K562 (cell line): ENCODE measurements at regions not wholly inside any gene's neighbourhood (a gene's known extent, or its start where the extent isn't known, plus 50 kb on each side); places are given as distances from the start of the nearest gene placed in this dataset.

ENCODE experiments used
- ATAC-seq: fragments of 200-7000 bp; cut with Tn5 transposase; 3 replicates; pipeline ENCODE4 v1.9.1; 2020; ENCODE audit warnings: moderate library complexity
- BruUV-seq: library from RNA; stranded (reverse); fragments of 400-500 nt; replicated peaks from 2 replicates; lab custom pipeline; 2021; lab: Mats Ljungman, UMichigan
- CTCF ChIA-PET: fragments of 300-600 bp; formaldehyde crosslinking; extraction: SDS; loops from one replicate; lab custom pipeline; 2021; ENCODE audit warnings: low intra/inter-chr PET ratio; lab: Yijun Ruan, JAX
- POLR2A ChIA-PET: fragments of 300-600, 350-650 bp; sonication (Branson Sonifier 250); formaldehyde crosslinking; extraction: SDS; loops from one replicate; lab custom pipeline; 2021; ENCODE audit warnings: antibody characterized with exemption, inconsistent platforms; lab: Yijun Ruan, JAX
- DNase-seq, 4 experiments: peaks; one replicate each; pipeline versions ENCODE4 v3.0.0 to v3.0.0-alpha.2; 2011 to 2018; ENCODE audit warnings: low spot score in 3 of 4, mixed read lengths in 3 of 4; ENCODE audit errors: extremely low read depth in 1 of 4
- FAIRE-seq: peaks from 2 replicates; lab custom pipeline; 2011; peaks lifted over from hg19 to GRCh38; lab: Jason Lieb, UNC
- H2AFZ ChIP-seq: 2 replicates; pipeline ENCODE4 v1.6.0; 2011; ENCODE audit warnings: low read depth, low read length, control low read depth, inconsistent platforms
- H3K27ac ChIP-seq: fragments of 200-600 bp; 3 replicates; pipeline ENCODE4 v1.8.0; 2011; ENCODE audit warnings: low read depth, mild to moderate bottlenecking, control low read depth, inconsistent platforms, low read length, moderate library complexity, mixed read lengths; ENCODE audit errors: extremely low read depth
- H3K27me3 ChIP-seq, 2 experiments: fragments of 300-600 bp in 1 of 2; 2 replicates in 1 of 2; 3 replicates in 1 of 2; pipeline versions ENCODE4 v1.6.0 to v1.8.0; 2011; ENCODE audit warnings: inconsistent platforms in 2 of 2, low read length in 2 of 2, mild to moderate bottlenecking in 1 of 2, mixed read lengths in 1 of 2, moderate library complexity in 1 of 2; ENCODE audit not compliant: control insufficient read depth in 2 of 2, insufficient read depth in 2 of 2
- H3K36me3 ChIP-seq: fragments of 300-600 bp; 3 replicates; pipeline ENCODE4 v1.8.0; 2011; ENCODE audit warnings: mild to moderate bottlenecking, low read length, inconsistent platforms; ENCODE audit not compliant: control insufficient read depth, insufficient read depth
- H3K4me1 ChIP-seq, 2 experiments: fragments of 200-600 bp in 1 of 2; replicated peaks in 1 of 2; 2 replicates in 1 of 2; 3 replicates in 1 of 2; pipeline versions ENCODE4 v1.5.1 to v1.8.0; 2011; ENCODE audit warnings: inconsistent platforms in 2 of 2, low read length in 2 of 2, mild to moderate bottlenecking in 1 of 2, mixed read lengths in 1 of 2, moderate library complexity in 1 of 2; ENCODE audit not compliant: control insufficient read depth in 2 of 2, insufficient read depth in 2 of 2
- H3K4me2 ChIP-seq: 2 replicates; pipeline ENCODE4 v1.6.1; 2011; ENCODE audit warnings: low read length, control low read depth, inconsistent platforms, mixed read lengths; ENCODE audit not compliant: insufficient read depth
- H3K4me3 ChIP-seq: fragments of 200-600 bp; sonication (generic), shearing (Covaris generic); 2 replicates; pipeline ENCODE4 v1.5.1; 2016; ENCODE audit warnings: control low read depth, inconsistent platforms
- H3K79me2 ChIP-seq: fragments of 200-600 bp; 3 replicates; pipeline ENCODE4 v1.8.0; 2011; ENCODE audit warnings: low read length, inconsistent platforms; ENCODE audit not compliant: control insufficient read depth, insufficient read depth
- H3K9ac ChIP-seq, 2 experiments: 2 replicates each; pipeline versions ENCODE4 v1.6.0 to v1.6.1; 2011; ENCODE audit warnings: low read depth in 2 of 2, low read length in 2 of 2, control low read depth in 1 of 2, inconsistent platforms in 1 of 2, mild to moderate bottlenecking in 1 of 2, mixed read lengths in 1 of 2; ENCODE audit not compliant: insufficient read depth in 1 of 2
- H3K9me1 ChIP-seq: one replicate; pipeline ENCODE4 v1.6.0; 2011; ENCODE audit warnings: inconsistent platforms, mild to moderate bottlenecking, low read length, moderate library complexity; ENCODE audit not compliant: control insufficient read depth, insufficient read depth
- H3K9me3 ChIP-seq: replicated peaks from 2 replicates; pipeline ENCODE4 v1.5.1; 2011; ENCODE audit warnings: low read depth, low read length, inconsistent platforms; ENCODE audit not compliant: control insufficient read depth, insufficient read depth
- H4K20me1 ChIP-seq: replicated peaks from 2 replicates; pipeline ENCODE4 v1.6.1; 2011; ENCODE audit warnings: low read length, inconsistent platforms, mixed read lengths; ENCODE audit not compliant: control insufficient read depth, insufficient read depth
- ADNP ChIP-seq: fragments of 200-800 bp; sonication (Bioruptor generic); IDR thresholded peaks from 2 replicates; pipeline ENCODE4 v1.6.1; 2016; ENCODE audit warnings: missing genetic modification characterization, missing compliant biosample characterization
- AFF1 ChIP-seq, 2 experiments: fragments of 450-650 bp; IDR thresholded peaks; 2 replicates each; pipeline ENCODE4 v1.6.1; 2018; ENCODE audit warnings: mild to moderate bottlenecking in 2 of 2, low read depth in 1 of 2; ENCODE audit not compliant: partially characterized antibody in 2 of 2
- JUN ChIP-seq, 2 experiments: sonication (generic) in 1 of 2; formaldehyde crosslinking in 1 of 2; IDR thresholded peaks; 2 replicates each; pipeline versions ENCODE4 v1.6.1 to v1.8.0; 2012 to 2022; ENCODE audit warnings: borderline replicate concordance in 2 of 2, mild to moderate bottlenecking in 2 of 2, improper control_type of control experiment in 1 of 2, low read depth in 1 of 2, low read length in 1 of 2, missing genetic modification reagents in 1 of 2
- PHF8 ChIP-seq: fragments of 200-600 bp; sonication (generic); IDR thresholded peaks from 2 replicates; pipeline ENCODE4 v1.6.1; 2012; ENCODE audit warnings: mixed run types, mild to moderate bottlenecking, inconsistent platforms, low read length, moderate library complexity, borderline replicate concordance
- REST ChIP-seq, 2 experiments: fragments of 450-650 bp; formaldehyde crosslinking in 1 of 2; IDR thresholded peaks; 2 replicates each; pipeline versions ENCODE4 v1.4.0 to v1.6.1; 2014 to 2020; ENCODE audit warnings: mild to moderate bottlenecking in 2 of 2, borderline replicate concordance in 1 of 2, low read depth in 1 of 2
- SIRT6 ChIP-seq: IDR thresholded peaks from one replicate; pipeline ENCODE4 v1.6.1; 2012; ENCODE audit warnings: low read depth, mild to moderate bottlenecking, control low read depth, inconsistent platforms, low read length, moderate library complexity
- SREBF1 ChIP-seq: fragments of 150-350 bp; IDR thresholded peaks from 2 replicates; pipeline ENCODE4 v1.6.1; 2014; ENCODE audit warnings: antibody characterized with exemption, low read depth, low read length, borderline replicate concordance
- STAT5B ChIP-seq: fragments of 250-450 bp; sonication (Bioruptor Pico); IDR thresholded peaks from 2 replicates; pipeline ENCODE4 v1.8.0; 2021; ENCODE audit warnings: mild to moderate bottlenecking, inconsistent platforms
- TRIM24 ChIP-seq, 2 experiments: fragments of 450-650 bp; IDR thresholded peaks; 2 replicates each; pipeline ENCODE4 v1.6.1; 2016
- ZNF561 ChIP-seq: fragments of 450-650 bp; formaldehyde crosslinking; conservative IDR thresholded peaks from 2 replicates; pipeline ENCODE4 v1.4.0; 2020; ENCODE audit warnings: mild to moderate bottlenecking, moderate library complexity
- WGBS: fragments of 100-300 bp; shearing (Covaris generic); methylation state at CpG from one replicate; pipeline ENCODE4 v1.1.6; 2016; ENCODE audit warnings: low coverage, mixed read lengths; ENCODE audit not compliant: insufficient coverage; ENCODE audit errors: missing lambda C conversion rate; 5-methylcytosine and 5-hydroxymethylcytosine counted together
- in situ Hi-C: fragments of 300-500 bp; cut with MboI; formaldehyde crosslinking; loops from 4 replicates; pipeline ENCODE4 v1.15.0; 2018; ENCODE audit warnings: inconsistent platforms, mixed read lengths
- intact Hi-C: fragments of 100-400 bp; cut with micrococcal nuclease; formaldehyde crosslinking; loops from 2 replicates; pipeline ENCODE4 v1.14.2; 2022

GRCh38 chr6:28655164-28655563 lies 129.5 kb downstream of the GPX5 start:
- FAIRE-seq (no peak), DNase-seq (no peak), ATAC-seq (no peak)
- Histone ChIP-seq H3K27me3 (no peaks in the 10 kb centered on the region), H3K4me2 (no peak overlapping the region), H3K27ac (no peak overlapping the region), H3K4me1 (peaks cover 0 to 7% of the 10 kb centered on the region in 2 experiments; a peak in 2 of 5 replicates), H3K36me3 (no peaks in the 10 kb centered on the region), H3K9ac (no peak overlapping the region), H3K9me3 (no peaks in the 10 kb centered on the region), H3K9me1 (no peaks in the 10 kb centered on the region), H4K20me1 (no peaks in the 10 kb centered on the region), H3K4me3 (no peak overlapping the region), H2AFZ (no peak overlapping the region), H3K79me2 (no peaks in the 10 kb centered on the region)
- POLR2A ChIA-PET = interaction anchor here (0.6 to 0.7 kb wide), 3 partner anchors 9 to 758 kb away, joined by 3 to 6 read pairs (median 3); no protein-coding TSS in a partner anchor
- no TSS peak for BruUV-seq
- in situ Hi-C loops (no loop called here), intact Hi-C loops (no loop called here)
- WGBS = 73% methylated on average over 5 of the region's 5 CpGs
- CTCF ChIA-PET = no interaction called here
- TF ChIP-seq ADNP (tag) = no peak
- TF ChIP-seq ZNF561 (CRISPR knock-in tag) = no peak
- no peak for TF ChIP-seq TRIM24 (IDR thresholded peaks at IDR 0.05)
- no peak for TF ChIP-seq AFF1 (IDR thresholded peaks at IDR 0.05; ENCODE audit: low read depth in 1 of 2, partially characterized antibody in 2 of 2)
- TF ChIP-seq REST (IDR thresholded peaks at IDR 0.05; ENCODE audit: borderline replicate concordance) = no peak
- no peak for TF ChIP-seq REST (CRISPR knock-in tag; IDR thresholded peaks at IDR 0.05; ENCODE audit: low read depth)
- TF ChIP-seq SREBF1 = no peak
- TF ChIP-seq SIRT6 = no peak
- TF ChIP-seq JUN (IDR thresholded peaks at IDR 0.05; ENCODE audit: borderline replicate concordance, low read depth, low read length) = no peak
- TF ChIP-seq JUN (CRISPR knock-in tag; IDR thresholded peaks at IDR 0.05; ENCODE audit: borderline replicate concordance) = no peak
- TF ChIP-seq STAT5B (CRISPR knock-in tag) = no peak
- TF ChIP-seq PHF8 = no peak
